ENCODE measurements at regions not wholly inside any gene's neighbourhood (a gene's known extent, or its start where the extent isn't known, plus 50 kb on each side); places are given as distances from the start of the nearest gene placed in this dataset.

DNA sequence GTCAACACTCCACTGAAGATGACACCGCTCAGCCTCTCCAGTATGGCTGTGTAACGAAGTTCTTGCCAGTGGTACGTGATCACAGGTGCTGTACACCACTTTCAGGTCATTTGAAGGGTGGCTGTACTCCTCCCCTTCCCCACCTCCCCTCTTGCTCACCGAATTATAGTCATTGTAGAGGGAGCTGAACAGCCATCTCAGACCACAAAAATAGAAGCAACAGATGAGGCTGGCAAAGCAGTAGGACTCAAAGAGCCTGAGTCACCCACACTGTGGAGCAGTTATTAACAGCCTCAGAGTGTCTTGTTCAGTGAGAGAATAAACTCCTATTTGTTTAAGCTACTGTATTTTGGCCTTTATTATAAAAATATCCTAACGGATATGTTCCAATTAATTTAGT, 192.5 kb upstream of the MCHR2 start:
- 91 to 94% methylated on average over 4 to 5 of the region's 5 CpGs for WGBS, 2 experiments
- Histone ChIP-seq H3K27ac (ENCODE audit: insufficient read depth, low read depth, low read length, poor library complexity, severe bottlenecking) (no peak overlapping the region), H3K27me3 (ENCODE audit: control insufficient read depth, insufficient read depth, low read length, poor library complexity, severe bottlenecking) (no peaks in the 10 kb centered on the region), H3K36me3 (ENCODE audit: control insufficient read depth, insufficient read depth, low read length) (no peaks in the 10 kb centered on the region), H3K4me3 (ENCODE audit: insufficient read depth, low read depth, low read length) (no peak overlapping the region), H3K4me1 (ENCODE audit: control insufficient read depth, insufficient read depth, low read length) (no peaks in the 10 kb centered on the region), H3K9me3 (ENCODE audit: control insufficient read depth, low read length) (no peaks in the 10 kb centered on the region)

GRCh38 chr6:100185615-100186014, 191.6 kb upstream of the MCHR2 start:
- WGBS, 2 experiments, result 81 to 85% methylated on average over 3 of the region's 3 CpGs

DNA sequence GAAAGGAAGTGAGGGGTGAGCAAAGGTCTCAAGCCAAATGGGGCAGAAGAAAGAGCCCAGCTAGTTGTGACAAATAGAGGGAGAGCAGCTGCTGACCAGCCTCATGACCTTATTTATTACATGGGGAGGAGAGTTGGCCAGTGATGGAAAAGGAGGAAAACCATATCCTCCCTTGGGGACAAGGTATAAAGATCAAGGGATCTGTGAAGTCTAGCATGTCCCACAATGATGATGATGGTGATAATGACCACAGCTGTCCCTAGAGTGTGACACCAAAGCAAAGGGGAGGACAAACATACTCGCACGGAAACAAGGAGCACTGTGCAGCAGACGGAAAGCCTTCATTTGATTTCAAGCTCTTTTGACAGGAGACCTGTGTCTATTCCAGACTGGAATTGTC, 190.4 kb upstream of the MCHR2 start:
- 91 to 95% methylated on average over 3 of the region's 3 CpGs for WGBS, 2 experiments
- Histone ChIP-seq H3K27me3 (ENCODE audit: control insufficient read depth, insufficient read depth, low read length, poor library complexity, severe bottlenecking) (no peaks in the 10 kb centered on the region), H3K4me1 (ENCODE audit: control insufficient read depth, insufficient read depth, low read length) (no peaks in the 10 kb centered on the region), H3K4me3 (ENCODE audit: insufficient read depth, low read depth, low read length) (no peak overlapping the region), H3K9me3 (ENCODE audit: control insufficient read depth, low read length) (no peaks in the 10 kb centered on the region), H3K27ac (ENCODE audit: insufficient read depth, low read depth, low read length, poor library complexity, severe bottlenecking) (no peak overlapping the region), H3K36me3 (ENCODE audit: control insufficient read depth, insufficient read depth, low read length) (no peaks in the 10 kb centered on the region)

More at GRCh38 chr6:100185615-100186014, 191.6 kb upstream of the MCHR2 start:
- Histone ChIP-seq H3K9me3 (ENCODE audit: control insufficient read depth, low read length) (no peaks in the 10 kb centered on the region), H3K36me3 (ENCODE audit: control insufficient read depth, insufficient read depth, low read length) (no peaks in the 10 kb centered on the region), H3K4me1 (ENCODE audit: control insufficient read depth, insufficient read depth, low read length) (no peaks in the 10 kb centered on the region), H3K4me3 (ENCODE audit: insufficient read depth, low read depth, low read length) (no peak overlapping the region), H3K27ac (ENCODE audit: insufficient read depth, low read depth, low read length, poor library complexity, severe bottlenecking) (no peak overlapping the region), H3K27me3 (ENCODE audit: control insufficient read depth, insufficient read depth, low read length, poor library complexity, severe bottlenecking) (no peaks in the 10 kb centered on the region)

GRCh38 chr6:100182313-100182712, 188.3 kb upstream of the MCHR2 start:
- 76 to 89% methylated on average over 1 of the region's 1 CpG for WGBS, 2 experiments
- H3K4me3 ChIP-seq (ENCODE audit: insufficient read depth, low read depth, low read length), result no peak overlapping the region

DNA sequence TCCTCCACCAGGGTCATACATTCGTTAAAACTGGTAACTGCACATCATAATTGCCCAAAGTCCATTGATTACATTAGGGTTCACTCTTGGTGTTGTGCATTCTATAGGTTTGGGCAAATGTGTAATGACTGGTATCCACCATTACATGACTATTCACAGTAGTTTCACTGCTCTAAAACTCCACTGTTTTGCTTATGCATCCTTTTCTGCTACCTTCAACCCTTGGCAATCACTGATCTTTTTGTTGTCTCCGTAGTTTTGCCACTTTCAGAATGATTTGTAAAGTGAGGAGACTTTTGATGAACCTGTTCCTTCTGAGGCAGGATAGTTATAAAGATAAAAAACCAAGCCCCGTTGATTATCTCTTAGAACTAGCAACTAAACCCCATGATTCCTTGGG, 187.3 kb upstream of the MCHR2 start:
- Histone ChIP-seq H3K9me3 (ENCODE audit: control insufficient read depth, low read length) (no peaks in the 10 kb centered on the region), H3K4me1 (ENCODE audit: control insufficient read depth, insufficient read depth, low read length) (peaks cover 3% of the 10 kb centered on the region), H3K27me3 (ENCODE audit: control insufficient read depth, insufficient read depth, low read length, poor library complexity, severe bottlenecking) (no peaks in the 10 kb centered on the region), H3K36me3 (ENCODE audit: control insufficient read depth, insufficient read depth, low read length) (no peaks in the 10 kb centered on the region), H3K27ac (ENCODE audit: insufficient read depth, low read depth, low read length, poor library complexity, severe bottlenecking) (no peak overlapping the region), H3K4me3 (ENCODE audit: insufficient read depth, low read depth, low read length) (no peak overlapping the region)
- 93 to 94% methylated on average over 2 of the region's 3 CpGs for WGBS, 2 experiments

More at GRCh38 chr6:100182313-100182712, 188.3 kb upstream of the MCHR2 start:
- Histone ChIP-seq H3K27ac (ENCODE audit: insufficient read depth, low read depth, low read length, poor library complexity, severe bottlenecking) (no peak overlapping the region), H3K4me1 (ENCODE audit: control insufficient read depth, insufficient read depth, low read length) (no peaks in the 10 kb centered on the region), H3K27me3 (ENCODE audit: control insufficient read depth, insufficient read depth, low read length, poor library complexity, severe bottlenecking) (no peaks in the 10 kb centered on the region), H3K36me3 (ENCODE audit: control insufficient read depth, insufficient read depth, low read length) (no peaks in the 10 kb centered on the region), H3K9me3 (ENCODE audit: control insufficient read depth, low read length) (no peaks in the 10 kb centered on the region)

DNA sequence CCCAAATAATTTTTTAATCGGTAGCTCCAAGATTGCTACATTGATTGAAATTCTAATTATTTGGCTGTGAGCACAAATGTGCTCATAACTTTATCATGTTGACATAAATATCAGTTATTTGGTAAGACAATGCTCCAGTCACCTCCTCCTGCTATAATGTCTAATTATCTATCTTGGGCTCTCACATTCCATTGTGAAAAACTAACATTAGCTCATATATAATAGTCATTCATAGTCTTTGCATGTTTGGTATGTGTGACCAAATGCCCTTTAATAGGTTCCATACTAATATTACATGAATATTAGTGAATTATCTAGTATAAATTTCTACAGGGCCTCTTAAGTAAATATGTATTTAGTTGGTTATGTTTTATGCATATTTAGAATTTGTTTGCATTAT, 185.6 kb upstream of the MCHR2 start:
- Histone ChIP-seq H3K27ac (ENCODE audit: insufficient read depth, low read depth, low read length, poor library complexity, severe bottlenecking) (no peak overlapping the region), H3K27me3 (ENCODE audit: control insufficient read depth, insufficient read depth, low read length, poor library complexity, severe bottlenecking) (no peaks in the 10 kb centered on the region), H3K36me3 (ENCODE audit: control insufficient read depth, insufficient read depth, low read length) (no peaks in the 10 kb centered on the region), H3K4me1 (ENCODE audit: control insufficient read depth, insufficient read depth, low read length) (peaks cover 12% of the 10 kb centered on the region), H3K4me3 (ENCODE audit: insufficient read depth, low read depth, low read length) (no peak overlapping the region), H3K9me3 (ENCODE audit: control insufficient read depth, low read length) (no peaks in the 10 kb centered on the region)
- WGBS, 2 experiments, result 88 to 100% methylated on average over 1 of the region's 1 CpG

DNA sequence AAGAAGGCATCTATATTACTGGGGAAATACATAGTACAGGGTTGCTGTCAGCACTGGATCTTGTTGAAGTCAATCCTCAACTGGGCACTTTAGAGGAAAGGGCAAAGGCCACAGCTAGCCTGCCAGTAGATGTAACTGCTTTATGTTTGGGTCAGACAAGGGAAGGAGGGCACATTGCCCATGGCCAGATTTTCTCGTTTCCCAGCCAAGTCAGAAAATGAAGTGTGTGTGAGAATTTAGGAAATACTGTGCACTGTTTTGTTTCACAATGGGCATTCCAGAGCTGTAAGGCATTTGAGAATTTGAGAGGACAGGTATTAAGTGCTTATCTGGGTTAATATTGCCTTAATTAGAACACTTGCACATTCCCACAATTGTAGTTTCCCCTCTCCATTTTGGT, 183.9 kb upstream of the MCHR2 start:
- 88% methylated on average over 1 of the region's 1 CpG for WGBS, 2 experiments
- peaks cover 12% of the 10 kb centered on the region for H3K4me1 ChIP-seq (ENCODE audit: control insufficient read depth, insufficient read depth, low read length)
- H3K4me3 ChIP-seq (ENCODE audit: insufficient read depth, low read depth, low read length), result no peak overlapping the region
- no peaks in the 10 kb centered on the region for H3K27me3 ChIP-seq (ENCODE audit: control insufficient read depth, insufficient read depth, low read length, poor library complexity, severe bottlenecking)
- H3K27ac ChIP-seq (ENCODE audit: insufficient read depth, low read depth, low read length, poor library complexity, severe bottlenecking), result no peak overlapping the region
- H3K36me3 ChIP-seq (ENCODE audit: control insufficient read depth, insufficient read depth, low read length), result no peaks in the 10 kb centered on the region
- H3K9me3 ChIP-seq (ENCODE audit: control insufficient read depth, low read length), result no peaks in the 10 kb centered on the region

DNA sequence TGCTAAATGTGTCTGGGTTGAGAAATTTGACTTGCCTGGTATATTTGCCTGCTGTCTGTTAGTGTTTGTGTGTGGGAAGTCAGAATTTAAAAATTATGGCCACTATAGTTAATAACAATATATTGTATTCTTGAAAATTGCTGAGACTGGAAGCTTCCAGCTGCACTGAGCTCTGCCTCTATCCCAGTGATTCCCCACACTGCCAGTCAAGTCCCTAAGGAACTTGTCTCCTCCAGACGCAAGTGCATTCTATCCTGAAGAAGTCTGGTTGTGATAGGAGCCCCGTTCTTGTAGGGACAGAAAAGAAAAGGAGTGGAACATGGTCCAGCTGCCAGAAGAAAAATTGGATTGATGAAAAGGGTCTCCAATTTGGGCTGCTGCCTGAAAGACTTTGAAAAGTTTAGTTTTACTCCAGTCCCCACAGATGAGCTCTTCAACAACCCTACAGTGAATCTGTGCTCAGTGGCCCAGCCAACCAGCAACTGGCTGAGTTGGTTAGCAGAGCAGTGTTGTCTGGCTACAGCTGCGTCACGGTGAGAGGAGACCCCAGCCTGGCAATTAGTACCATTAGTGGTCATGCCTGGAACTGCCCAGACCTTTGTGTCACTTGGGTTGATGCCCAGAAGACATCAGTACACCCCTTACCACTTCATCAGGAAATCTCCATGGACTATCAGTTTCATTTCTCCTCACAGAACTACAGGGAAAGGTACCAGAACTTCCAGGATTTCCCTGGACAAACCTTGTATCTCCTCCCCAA, 183.1 kb upstream of the MCHR2 start:
- H3K4me1 ChIP-seq (ENCODE audit: control insufficient read depth, insufficient read depth, low read length), result peaks cover 14% of the 10 kb centered on the region
- H3K9me3 ChIP-seq (ENCODE audit: control insufficient read depth, low read length), result no peaks in the 10 kb centered on the region
- no peaks in the 10 kb centered on the region for H3K36me3 ChIP-seq (ENCODE audit: control insufficient read depth, insufficient read depth, low read length)
- H3K4me3 ChIP-seq (ENCODE audit: insufficient read depth, low read depth, low read length), result no peak overlapping the region
- 90 to 95% methylated on average over 4 of the region's 4 CpGs for WGBS, 2 experiments
- H3K27me3 ChIP-seq (ENCODE audit: control insufficient read depth, insufficient read depth, low read length, poor library complexity, severe bottlenecking), result no peaks in the 10 kb centered on the region
- no peak overlapping the region for H3K27ac ChIP-seq (ENCODE audit: insufficient read depth, low read depth, low read length, poor library complexity, severe bottlenecking)

GRCh38 chr6:100176311-100176950, 182.4 kb upstream of the MCHR2 start:
- H3K4me1 ChIP-seq (ENCODE audit: control insufficient read depth, insufficient read depth, low read length), result peaks cover 15% of the 10 kb centered on the region
- no peak overlapping the region for H3K4me3 ChIP-seq (ENCODE audit: insufficient read depth, low read depth, low read length)
- H3K27ac ChIP-seq (ENCODE audit: insufficient read depth, low read depth, low read length, poor library complexity, severe bottlenecking), result no peak overlapping the region
- H3K9me3 ChIP-seq (ENCODE audit: control insufficient read depth, low read length), result no peaks in the 10 kb centered on the region
- H3K36me3 ChIP-seq (ENCODE audit: control insufficient read depth, insufficient read depth, low read length), result no peaks in the 10 kb centered on the region
- 63 to 66% methylated on average over 5 to 6 of the region's 6 CpGs for WGBS, 2 experiments
- H3K27me3 ChIP-seq (ENCODE audit: control insufficient read depth, insufficient read depth, low read length, poor library complexity, severe bottlenecking), result no peaks in the 10 kb centered on the region

DNA sequence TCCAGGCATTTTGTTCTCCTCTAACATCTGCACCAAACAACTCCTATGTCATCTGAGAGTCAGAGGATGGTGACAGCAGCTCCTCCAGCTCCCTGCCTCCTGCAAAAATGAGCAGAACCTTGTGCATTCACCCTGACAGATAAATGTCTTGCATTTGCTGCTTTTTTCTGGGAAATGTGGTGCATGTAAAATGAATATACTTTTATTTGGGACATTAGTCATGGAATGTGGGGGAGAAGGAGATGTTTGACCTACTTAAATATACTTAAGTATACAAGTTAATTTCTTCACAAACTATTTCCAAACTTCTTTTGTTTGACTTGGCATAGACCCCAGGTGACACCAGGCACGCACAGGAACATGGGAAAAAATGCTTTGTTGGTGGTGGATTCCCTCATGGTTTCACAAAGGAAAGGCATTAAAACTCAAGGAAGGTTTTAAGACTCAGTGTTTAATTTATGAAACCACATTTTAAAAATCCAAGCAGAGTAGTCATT, 181.8 kb upstream of the MCHR2 start:
- Histone ChIP-seq H3K27ac (ENCODE audit: insufficient read depth, low read depth, low read length, poor library complexity, severe bottlenecking) (no peak overlapping the region), H3K27me3 (ENCODE audit: control insufficient read depth, insufficient read depth, low read length, poor library complexity, severe bottlenecking) (no peaks in the 10 kb centered on the region), H3K36me3 (ENCODE audit: control insufficient read depth, insufficient read depth, low read length) (no peaks in the 10 kb centered on the region), H3K4me3 (ENCODE audit: insufficient read depth, low read depth, low read length) (no peak overlapping the region), H3K9me3 (ENCODE audit: control insufficient read depth, low read length) (no peaks in the 10 kb centered on the region), H3K4me1 (ENCODE audit: control insufficient read depth, insufficient read depth, low read length) (peaks cover 15% of the 10 kb centered on the region)
- 75 to 83% methylated on average over 1 of the region's 1 CpG for WGBS, 2 experiments
